HepG2 (cell line): ENCODE measurements at regions not wholly inside any gene's neighbourhood (a gene's known extent, or its start where the extent isn't known, plus 50 kb on each side); places are given as distances from the start of the nearest gene placed in this dataset.

ENCODE experiments used
- ATAC-seq: fragments of 200-7000 bp; cut with Tn5 transposase; 3 replicates; pipeline ENCODE4 v1.9.1; 2020; ENCODE audit warnings: mild to moderate bottlenecking, moderate library complexity
- BruUV-seq: library from RNA; stranded (reverse); fragments of 400-500 nt; replicated peaks from 2 replicates; lab custom pipeline; 2021; lab: Mats Ljungman, UMichigan
- CTCF ChIA-PET: fragments of 300-600 bp; formaldehyde crosslinking; extraction: SDS; loops from one replicate; lab custom pipeline; 2021; ENCODE audit warnings: low total read pairs, inconsistent platforms, low intra/inter-chr PET ratio; lab: Yijun Ruan, JAX
- POLR2A ChIA-PET: fragments of 350-600 bp; sonication (Branson Sonifier 250); formaldehyde crosslinking; loops from one replicate; lab custom pipeline; 2020; ENCODE audit warnings: antibody characterized with exemption, inconsistent platforms; lab: Yijun Ruan, JAX
- DNase-seq: peaks from one replicate; pipeline ENCODE4 v3.0.0-alpha.2; 2015; ENCODE audit warnings: low spot score
- FAIRE-seq: peaks from 3 replicates; lab custom pipeline; 2011; peaks lifted over from hg19 to GRCh38; lab: Jason Lieb, UNC
- H2AFZ ChIP-seq: one replicate; pipeline ENCODE4 v1.6.1; 2011; ENCODE audit warnings: low read length, inconsistent platforms
- H3K27ac ChIP-seq: fragments of 300-600 bp; 3 replicates; pipeline ENCODE4 v1.8.0; 2011; ENCODE audit warnings: mixed run types, mild to moderate bottlenecking, mixed read lengths, low read length, inconsistent platforms; ENCODE audit not compliant: insufficient read depth; ENCODE audit errors: extremely low read length
- H3K27me3 ChIP-seq, 2 experiments: fragments of 200-600 bp in 1 of 2; 2 replicates in 1 of 2; 3 replicates in 1 of 2; pipeline versions ENCODE4 v1.6.0 to v1.8.0; 2011; ENCODE audit warnings: low read length in 2 of 2, mild to moderate bottlenecking in 2 of 2, moderate library complexity in 2 of 2, inconsistent platforms in 1 of 2; ENCODE audit not compliant: insufficient read depth in 2 of 2, control insufficient read depth in 1 of 2
- H3K36me3 ChIP-seq, 2 experiments: fragments of 200-600 bp in 1 of 2; replicated peaks in 1 of 2; 2 replicates in 1 of 2; 3 replicates in 1 of 2; pipeline versions ENCODE4 v1.5.1 to v1.8.0; 2011; ENCODE audit warnings: low read length in 2 of 2, inconsistent platforms in 1 of 2; ENCODE audit not compliant: insufficient read depth in 2 of 2, control insufficient read depth in 1 of 2
- H3K4me1 ChIP-seq: 2 replicates; pipeline ENCODE4 v1.5.1; 2012; ENCODE audit warnings: low read length, inconsistent platforms; ENCODE audit not compliant: insufficient read depth
- H3K4me2 ChIP-seq: 2 replicates; pipeline ENCODE4 v1.6.0; 2011; ENCODE audit warnings: low read depth, low read length, inconsistent platforms
- H3K4me3 ChIP-seq, 3 experiments: fragments of 200-600 bp in 1 of 3; sonication (generic), shearing (Covaris generic) in 1 of 3; replicated peaks in 1 of 3; 2 replicates each; pipeline ENCODE4 v1.5.1; 2011 to 2016; ENCODE audit warnings: low read length in 3 of 3, inconsistent platforms in 2 of 3, low read depth in 2 of 3, mild to moderate bottlenecking in 2 of 3, control low read depth in 1 of 3, mixed read lengths in 1 of 3; ENCODE audit not compliant: insufficient read depth in 1 of 3
- H3K79me2 ChIP-seq: one replicate; pipeline ENCODE4 v1.6.1; 2011; ENCODE audit warnings: low read length, inconsistent platforms; ENCODE audit not compliant: insufficient read depth
- H3K9ac ChIP-seq: 2 replicates; pipeline ENCODE4 v1.6.0; 2011; ENCODE audit warnings: mild to moderate bottlenecking, low read depth, low read length, inconsistent platforms; ENCODE audit not compliant: insufficient read depth
- H3K9me3 ChIP-seq: 2 replicates; pipeline ENCODE4 v1.5.1; 2012; ENCODE audit warnings: mild to moderate bottlenecking, low read length
- H4K20me1 ChIP-seq: 2 replicates; pipeline ENCODE4 v1.6.0; 2011; ENCODE audit warnings: inconsistent platforms, mild to moderate bottlenecking, low read length, moderate library complexity; ENCODE audit not compliant: insufficient read depth
- GLI4 ChIP-seq: sonication (generic); formaldehyde crosslinking; IDR thresholded peaks from 2 replicates; pipeline ENCODE4 v1.5.1; 2020; ENCODE audit warnings: missing genetic modification reagents, mild to moderate bottlenecking, moderate library complexity, borderline replicate concordance
- GTF2F1 ChIP-seq: fragments of 150-350 bp; IDR thresholded peaks from 2 replicates; pipeline ENCODE4 v1.6.1; 2014; ENCODE audit warnings: low read length
- KLF15 ChIP-seq: sonication (generic); formaldehyde crosslinking; IDR thresholded peaks from 2 replicates; pipeline ENCODE4 v1.8.1; 2023; ENCODE audit warnings: borderline replicate concordance, mild to moderate bottlenecking, inconsistent platforms, missing genetic modification reagents, mixed read lengths
- MEIS1 ChIP-seq: sonication (generic); formaldehyde crosslinking; IDR thresholded peaks from 2 replicates; pipeline ENCODE4 v1.9.0; 2021; ENCODE audit warnings: mild to moderate bottlenecking, missing genetic modification reagents, moderate library complexity, borderline replicate concordance
- NBN ChIP-seq: fragments of 450-650 bp; conservative IDR thresholded peaks from 2 replicates; pipeline ENCODE4 v1.6.1; 2017
- PAF1 ChIP-seq: IDR thresholded peaks from 2 replicates; pipeline ENCODE4 v1.6.1; 2016; ENCODE audit warnings: missing genetic modification reagents, missing compliant biosample characterization
- SMAD9 ChIP-seq: sonication (generic); formaldehyde crosslinking; IDR thresholded peaks from 2 replicates; pipeline ENCODE4 v1.5.1; 2020; ENCODE audit warnings: mild to moderate bottlenecking, missing genetic modification reagents
- SP2 ChIP-seq: sonication (generic); formaldehyde crosslinking; IDR thresholded peaks from 2 replicates; pipeline ENCODE4 v1.5.1; 2020; ENCODE audit warnings: mild to moderate bottlenecking, missing genetic modification reagents
- SYNCRIP ChIP-seq: fragments of 200-400 bp; formaldehyde crosslinking; IDR thresholded peaks from 2 replicates; pipeline ENCODE4 v1.6.1; 2018; ENCODE audit warnings: mild to moderate bottlenecking, low read depth, low read length; ENCODE audit not compliant: insufficient read depth
- ZBTB7B ChIP-seq: sonication (generic); formaldehyde crosslinking; IDR thresholded peaks from 2 replicates; pipeline ENCODE4 v1.4.0; 2020; ENCODE audit warnings: missing genetic modification reagents
- ZNF614 ChIP-seq: IDR thresholded peaks from 2 replicates; pipeline ENCODE4 v1.6.1; 2018; ENCODE audit warnings: missing biosample characterization, missing genetic modification reagents, inconsistent platforms, borderline replicate concordance
- WGBS: methylation state at CpG from one replicate; pipeline ENCODE4 v1.1.6; 2017; ENCODE audit warnings: low lambda C conversion rate; 5-methylcytosine and 5-hydroxymethylcytosine counted together
- in situ Hi-C: cut with HindIII; loops from 2 replicates; pipeline ENCODE4 v1.10.0; 2017; ENCODE audit warnings: low pct_unique_long_range_greater_than_20kb; ENCODE audit not compliant: extremely low pct_ligation_motif_present
- intact Hi-C: fragments of 100-400 bp; cut with micrococcal nuclease; formaldehyde crosslinking; loops from one replicate; pipeline ENCODE4 v1.10.0; 2022; ENCODE audit not compliant: unreplicated experiment
- TF ChIP-seq, protein P1 (sequence below): sonication (generic); formaldehyde crosslinking; IDR thresholded peaks from 2 replicates; pipeline ENCODE4 v1.4.0; 2020; ENCODE audit warnings: low read depth, missing genetic modification reagents
- TF ChIP-seq, protein P2 (sequence below): sonication (generic); formaldehyde crosslinking; IDR thresholded peaks from 2 replicates; pipeline ENCODE4 v1.9.0; 2021; ENCODE audit warnings: missing genetic modification reagents, borderline replicate concordance
- TF ChIP-seq, protein P3 (sequence below): sonication (generic); formaldehyde crosslinking; conservative IDR thresholded peaks from 2 replicates; pipeline ENCODE4 v1.8.0; 2022; ENCODE audit warnings: low read depth, missing genetic modification reagents
- TF ChIP-seq, protein P4 (sequence below): sonication (generic); formaldehyde crosslinking; IDR thresholded peaks from 2 replicates; pipeline ENCODE4 v1.4.0; 2020; ENCODE audit warnings: missing genetic modification reagents

DNA sequence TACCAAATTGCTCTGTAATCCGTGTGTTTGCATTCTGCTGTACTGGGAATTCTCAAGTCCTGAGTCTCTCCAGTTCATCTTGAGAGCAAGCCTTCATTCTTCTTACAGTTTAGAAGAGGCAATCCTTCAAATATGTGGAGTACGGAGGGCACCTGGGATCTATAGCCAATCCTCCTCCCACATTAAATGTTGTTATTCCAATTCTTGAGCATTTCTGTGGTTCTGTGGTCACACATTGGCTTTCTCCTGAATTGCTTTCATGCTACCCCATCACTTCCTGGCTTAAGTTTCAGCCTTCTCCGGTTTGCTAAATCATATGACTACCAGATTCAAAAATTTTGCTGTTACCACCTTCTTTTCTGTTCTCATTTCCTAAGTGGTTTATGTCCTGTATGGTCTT lies 611.1 kb downstream of the PCDH19 start (continued):
- TF ChIP-seq, protein P1, sequence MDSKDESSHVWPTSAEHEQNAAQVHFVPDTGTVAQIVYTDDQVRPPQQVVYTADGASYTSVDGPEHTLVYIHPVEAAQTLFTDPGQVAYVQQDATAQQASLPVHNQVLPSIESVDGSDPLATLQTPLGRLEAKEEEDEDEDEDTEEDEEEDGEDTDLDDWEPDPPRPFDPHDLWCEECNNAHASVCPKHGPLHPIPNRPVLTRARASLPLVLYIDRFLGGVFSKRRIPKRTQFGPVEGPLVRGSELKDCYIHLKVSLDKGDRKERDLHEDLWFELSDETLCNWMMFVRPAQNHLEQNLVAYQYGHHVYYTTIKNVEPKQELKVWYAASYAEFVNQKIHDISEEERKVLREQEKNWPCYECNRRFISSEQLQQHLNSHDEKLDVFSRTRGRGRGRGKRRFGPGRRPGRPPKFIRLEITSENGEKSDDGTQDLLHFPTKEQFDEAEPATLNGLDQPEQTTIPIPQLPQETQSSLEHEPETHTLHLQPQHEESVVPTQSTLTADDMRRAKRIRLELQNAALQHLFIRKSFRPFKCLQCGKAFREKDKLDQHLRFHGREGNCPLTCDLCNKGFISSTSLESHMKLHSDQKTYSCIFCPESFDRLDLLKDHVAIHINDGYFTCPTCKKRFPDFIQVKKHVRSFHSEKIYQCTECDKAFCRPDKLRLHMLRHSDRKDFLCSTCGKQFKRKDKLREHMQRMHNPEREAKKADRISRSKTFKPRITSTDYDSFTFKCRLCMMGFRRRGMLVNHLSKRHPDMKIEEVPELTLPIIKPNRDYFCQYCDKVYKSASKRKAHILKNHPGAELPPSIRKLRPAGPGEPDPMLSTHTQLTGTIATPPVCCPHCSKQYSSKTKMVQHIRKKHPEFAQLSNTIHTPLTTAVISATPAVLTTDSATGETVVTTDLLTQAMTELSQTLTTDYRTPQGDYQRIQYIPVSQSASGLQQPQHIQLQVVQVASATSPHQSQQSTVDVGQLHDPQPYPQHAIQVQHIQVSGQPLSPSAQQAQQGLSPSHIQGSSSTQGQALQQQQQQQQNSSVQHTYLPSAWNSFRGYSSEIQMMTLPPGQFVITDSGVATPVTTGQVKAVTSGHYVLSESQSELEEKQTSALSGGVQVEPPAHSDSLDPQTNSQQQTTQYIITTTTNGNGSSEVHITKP (CRISPR knock-in tag): no peak
- TF ChIP-seq GTF2F1 (no peak), ZBTB7B (CRISPR knock-in tag) (no peak), SMAD9 (CRISPR knock-in tag) (no peak), MEIS1 (CRISPR knock-in tag) (no peak), SP2 (CRISPR knock-in tag) (no peak)
- TF ChIP-seq, protein P2, sequence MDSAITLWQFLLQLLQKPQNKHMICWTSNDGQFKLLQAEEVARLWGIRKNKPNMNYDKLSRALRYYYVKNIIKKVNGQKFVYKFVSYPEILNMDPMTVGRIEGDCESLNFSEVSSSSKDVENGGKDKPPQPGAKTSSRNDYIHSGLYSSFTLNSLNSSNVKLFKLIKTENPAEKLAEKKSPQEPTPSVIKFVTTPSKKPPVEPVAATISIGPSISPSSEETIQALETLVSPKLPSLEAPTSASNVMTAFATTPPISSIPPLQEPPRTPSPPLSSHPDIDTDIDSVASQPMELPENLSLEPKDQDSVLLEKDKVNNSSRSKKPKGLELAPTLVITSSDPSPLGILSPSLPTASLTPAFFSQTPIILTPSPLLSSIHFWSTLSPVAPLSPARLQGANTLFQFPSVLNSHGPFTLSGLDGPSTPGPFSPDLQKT: no peak
- TF ChIP-seq, all 625 proteins: peak for 0

DNA sequence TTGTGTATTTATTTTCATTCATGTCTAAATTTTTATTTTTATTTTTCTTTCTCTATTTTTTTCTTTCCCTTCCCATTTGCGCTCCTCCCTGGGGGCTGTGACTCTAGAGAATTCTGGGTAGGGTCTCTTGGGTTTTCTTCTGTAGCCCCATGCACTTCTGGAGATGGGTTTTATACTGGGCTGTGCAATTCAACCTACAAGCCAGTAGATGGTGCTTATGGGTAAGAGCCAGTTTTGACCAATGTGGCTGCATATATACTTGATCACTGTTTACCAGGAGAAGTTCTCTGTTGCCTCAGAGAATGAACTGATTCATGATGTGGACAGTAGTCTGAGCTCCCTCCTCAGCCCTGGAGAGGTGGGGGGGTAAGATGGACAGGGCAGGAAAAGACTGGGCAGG lies 614.6 kb downstream of the PCDH19 start:
- intact Hi-C loops: no loop called here

More for the DNA sequence above, 614.6 kb downstream of the PCDH19 start:
- Histone ChIP-seq H3K27me3 (no peaks in the 10 kb centered on the region), H3K36me3 (no peaks in the 10 kb centered on the region), H3K27ac (no peak overlapping the region), H3K4me2 (no peak overlapping the region), H3K4me1 (no peaks in the 10 kb centered on the region), H3K79me2 (no peaks in the 10 kb centered on the region), H2AFZ (no peak overlapping the region), H3K9me3 (peaks cover 7% of the 10 kb centered on the region; the same call in 1 of the 2 replicates), H4K20me1 (no peaks in the 10 kb centered on the region), H3K4me3 (no peak overlapping the region), H3K9ac (no peak overlapping the region)
- ChIA-PET CTCF (no interaction called here), POLR2A (no interaction called here)
- in situ Hi-C loops: no loop called here
- DNase-seq (no peak), FAIRE-seq (no peak), ATAC-seq (no peak)
- no TSS peak for BruUV-seq
- TF ChIP-seq GLI4 (CRISPR knock-in tag) (no peak), NBN (no peak), PAF1 (CRISPR knock-in tag) (no peak), SYNCRIP (no peak), ZNF614 (no peak), KLF15 (CRISPR knock-in tag) (no peak)
- TF ChIP-seq, protein P3, sequence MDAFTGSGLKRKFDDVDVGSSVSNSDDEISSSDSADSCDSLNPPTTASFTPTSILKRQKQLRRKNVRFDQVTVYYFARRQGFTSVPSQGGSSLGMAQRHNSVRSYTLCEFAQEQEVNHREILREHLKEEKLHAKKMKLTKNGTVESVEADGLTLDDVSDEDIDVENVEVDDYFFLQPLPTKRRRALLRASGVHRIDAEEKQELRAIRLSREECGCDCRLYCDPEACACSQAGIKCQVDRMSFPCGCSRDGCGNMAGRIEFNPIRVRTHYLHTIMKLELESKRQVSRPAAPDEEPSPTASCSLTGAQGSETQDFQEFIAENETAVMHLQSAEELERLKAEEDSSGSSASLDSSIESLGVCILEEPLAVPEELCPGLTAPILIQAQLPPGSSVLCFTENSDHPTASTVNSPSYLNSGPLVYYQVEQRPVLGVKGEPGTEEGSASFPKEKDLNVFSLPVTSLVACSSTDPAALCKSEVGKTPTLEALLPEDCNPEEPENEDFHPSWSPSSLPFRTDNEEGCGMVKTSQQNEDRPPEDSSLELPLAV (CRISPR knock-in tag): no peak
- TF ChIP-seq, protein P4, sequence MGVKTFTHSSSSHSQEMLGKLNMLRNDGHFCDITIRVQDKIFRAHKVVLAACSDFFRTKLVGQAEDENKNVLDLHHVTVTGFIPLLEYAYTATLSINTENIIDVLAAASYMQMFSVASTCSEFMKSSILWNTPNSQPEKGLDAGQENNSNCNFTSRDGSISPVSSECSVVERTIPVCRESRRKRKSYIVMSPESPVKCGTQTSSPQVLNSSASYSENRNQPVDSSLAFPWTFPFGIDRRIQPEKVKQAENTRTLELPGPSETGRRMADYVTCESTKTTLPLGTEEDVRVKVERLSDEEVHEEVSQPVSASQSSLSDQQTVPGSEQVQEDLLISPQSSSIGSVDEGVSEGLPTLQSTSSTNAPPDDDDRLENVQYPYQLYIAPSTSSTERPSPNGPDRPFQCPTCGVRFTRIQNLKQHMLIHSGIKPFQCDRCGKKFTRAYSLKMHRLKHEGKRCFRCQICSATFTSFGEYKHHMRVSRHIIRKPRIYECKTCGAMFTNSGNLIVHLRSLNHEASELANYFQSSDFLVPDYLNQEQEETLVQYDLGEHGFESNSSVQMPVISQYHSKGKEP (CRISPR knock-in tag): no peak
- WGBS: 18% methylated on average over 1 of the region's 1 CpG
